HepG2 (cell line): ENCODE measurements at regions not wholly inside any gene's neighbourhood (a gene's known extent, or its start where the extent isn't known, plus 50 kb on each side); places are given as distances from the start of the nearest gene placed in this dataset.

Experiments
- CBX2 ChIP-seq, 2 experiments: fragments of 200-600 bp in 1 of 2; sonication (generic); formaldehyde crosslinking in 1 of 2; IDR thresholded peaks; 2 replicates each; pipeline versions ENCODE4 v1.7.0 to v1.8.1; 2018 to 2022; ENCODE audit warnings: low read depth in 2 of 2, low read length in 1 of 2, mild to moderate bottlenecking in 1 of 2, missing genetic modification reagents in 1 of 2
- HOMEZ ChIP-seq: IDR thresholded peaks from 2 replicates; pipeline ENCODE4 v1.6.1; 2016; ENCODE audit warnings: low read depth
- MAZ ChIP-seq, 2 experiments: sonication (generic) in 1 of 2; formaldehyde crosslinking in 1 of 2; IDR thresholded peaks; 2 replicates each; pipeline versions ENCODE4 v1.5.0 to v1.6.1; 2012 to 2020; ENCODE audit warnings: low read depth in 2 of 2, mild to moderate bottlenecking in 2 of 2, borderline replicate concordance in 1 of 2, improper control_type of control experiment in 1 of 2, low read length in 1 of 2, missing genetic modification reagents in 1 of 2, moderate library complexity in 1 of 2
- MZF1 ChIP-seq: sonication (generic); formaldehyde crosslinking; IDR thresholded peaks from 2 replicates; pipeline ENCODE4 v1.8.1; 2023; ENCODE audit warnings: mild to moderate bottlenecking, missing genetic modification reagents, borderline replicate concordance
- RARA ChIP-seq: IDR thresholded peaks from 2 replicates; pipeline ENCODE4 v1.6.1; 2016; ENCODE audit warnings: missing genetic modification reagents, missing compliant biosample characterization
- RBAK ChIP-seq: sonication (generic); formaldehyde crosslinking; IDR thresholded peaks from 2 replicates; pipeline ENCODE4 v1.5.1; 2020; ENCODE audit warnings: mild to moderate bottlenecking, missing genetic modification reagents
- RFX5 ChIP-seq: IDR thresholded peaks from 2 replicates; pipeline ENCODE4 v1.6.1; 2011; ENCODE audit warnings: low read depth, low read length, improper control_type of control experiment
- TP53 ChIP-seq: sonication (generic); formaldehyde crosslinking; conservative IDR thresholded peaks from 2 replicates; pipeline ENCODE4 v1.4.0; 2020; ENCODE audit warnings: missing genetic modification reagents
- WIZ ChIP-seq: sonication (generic); formaldehyde crosslinking; IDR thresholded peaks from 2 replicates; pipeline ENCODE4 v1.5.1; 2020; ENCODE audit warnings: mild to moderate bottlenecking, missing genetic modification reagents
- ZNF253 ChIP-seq: sonication (generic); formaldehyde crosslinking; IDR thresholded peaks from 2 replicates; pipeline ENCODE4 v1.8.0; 2022; ENCODE audit warnings: mild to moderate bottlenecking, missing genetic modification reagents, borderline replicate concordance
- ZNF414 ChIP-seq: sonication (generic); formaldehyde crosslinking; IDR thresholded peaks from 2 replicates; pipeline ENCODE4 v1.5.0; 2020; ENCODE audit warnings: missing genetic modification reagents
- ZNF562 ChIP-seq: sonication (generic); formaldehyde crosslinking; IDR thresholded peaks from 2 replicates; pipeline ENCODE4 v1.8.0; 2022; ENCODE audit warnings: missing genetic modification reagents, borderline replicate concordance
- ZNF704 ChIP-seq: sonication (generic); formaldehyde crosslinking; IDR thresholded peaks from 2 replicates; pipeline ENCODE4 v1.8.1; 2023; ENCODE audit warnings: mild to moderate bottlenecking, inconsistent platforms, moderate library complexity, missing genetic modification reagents, borderline replicate concordance
- ZNF784 ChIP-seq: sonication (generic); formaldehyde crosslinking; IDR thresholded peaks from 2 replicates; pipeline ENCODE4 v1.5.1; 2020; ENCODE audit warnings: missing genetic modification reagents, mild to moderate bottlenecking, borderline replicate concordance
- ZSCAN30 ChIP-seq: sonication (generic); formaldehyde crosslinking; IDR thresholded peaks from 2 replicates; pipeline ENCODE4 v1.5.0; 2020; ENCODE audit warnings: mild to moderate bottlenecking, missing genetic modification reagents
- TF ChIP-seq, protein P1 (sequence below): sonication (generic); formaldehyde crosslinking; IDR thresholded peaks from 2 replicates; pipeline ENCODE4 v1.4.0; 2020; ENCODE audit warnings: missing genetic modification reagents
- TF ChIP-seq, protein P2 (sequence below): IDR thresholded peaks from 2 replicates; pipeline ENCODE4 v1.6.1; 2018; ENCODE audit warnings: missing genetic modification reagents

GRCh38 chr11:86193297-86194095, 51.1 kb upstream of the EED start (continued):
- no peak for TF ChIP-seq ZNF414 (CRISPR knock-in tag)
- TF ChIP-seq CBX2 (IDR thresholded peaks at IDR 0.05; ENCODE audit: low read depth, low read length), result no peak
- TF ChIP-seq CBX2 (CRISPR knock-in tag; IDR thresholded peaks at IDR 0.05; ENCODE audit: low read depth), result no peak
- no peak for TF ChIP-seq RBAK
- TF ChIP-seq MAZ (IDR thresholded peaks at IDR 0.05; ENCODE audit: borderline replicate concordance, low read depth, low read length), result no peak
- TF ChIP-seq MAZ (CRISPR knock-in tag; IDR thresholded peaks at IDR 0.05; ENCODE audit: low read depth), result no peak
- TF ChIP-seq, protein P1, sequence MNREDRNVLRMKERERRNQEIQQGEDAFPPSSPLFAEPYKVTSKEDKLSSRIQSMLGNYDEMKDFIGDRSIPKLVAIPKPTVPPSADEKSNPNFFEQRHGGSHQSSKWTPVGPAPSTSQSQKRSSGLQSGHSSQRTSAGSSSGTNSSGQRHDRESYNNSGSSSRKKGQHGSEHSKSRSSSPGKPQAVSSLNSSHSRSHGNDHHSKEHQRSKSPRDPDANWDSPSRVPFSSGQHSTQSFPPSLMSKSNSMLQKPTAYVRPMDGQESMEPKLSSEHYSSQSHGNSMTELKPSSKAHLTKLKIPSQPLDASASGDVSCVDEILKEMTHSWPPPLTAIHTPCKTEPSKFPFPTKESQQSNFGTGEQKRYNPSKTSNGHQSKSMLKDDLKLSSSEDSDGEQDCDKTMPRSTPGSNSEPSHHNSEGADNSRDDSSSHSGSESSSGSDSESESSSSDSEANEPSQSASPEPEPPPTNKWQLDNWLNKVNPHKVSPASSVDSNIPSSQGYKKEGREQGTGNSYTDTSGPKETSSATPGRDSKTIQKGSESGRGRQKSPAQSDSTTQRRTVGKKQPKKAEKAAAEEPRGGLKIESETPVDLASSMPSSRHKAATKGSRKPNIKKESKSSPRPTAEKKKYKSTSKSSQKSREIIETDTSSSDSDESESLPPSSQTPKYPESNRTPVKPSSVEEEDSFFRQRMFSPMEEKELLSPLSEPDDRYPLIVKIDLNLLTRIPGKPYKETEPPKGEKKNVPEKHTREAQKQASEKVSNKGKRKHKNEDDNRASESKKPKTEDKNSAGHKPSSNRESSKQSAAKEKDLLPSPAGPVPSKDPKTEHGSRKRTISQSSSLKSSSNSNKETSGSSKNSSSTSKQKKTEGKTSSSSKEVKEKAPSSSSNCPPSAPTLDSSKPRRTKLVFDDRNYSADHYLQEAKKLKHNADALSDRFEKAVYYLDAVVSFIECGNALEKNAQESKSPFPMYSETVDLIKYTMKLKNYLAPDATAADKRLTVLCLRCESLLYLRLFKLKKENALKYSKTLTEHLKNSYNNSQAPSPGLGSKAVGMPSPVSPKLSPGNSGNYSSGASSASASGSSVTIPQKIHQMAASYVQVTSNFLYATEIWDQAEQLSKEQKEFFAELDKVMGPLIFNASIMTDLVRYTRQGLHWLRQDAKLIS (CRISPR knock-in tag), result no peak
- peak; percentile 58; the same call in 1 of the 2 replicates for TF ChIP-seq HOMEZ
- no peak for TF ChIP-seq ZNF253 (CRISPR knock-in tag)
- TF ChIP-seq RARA (CRISPR knock-in tag), result no peak
- no peak for TF ChIP-seq WIZ
- no peak for TF ChIP-seq ZNF562
- TF ChIP-seq ZNF784 (CRISPR knock-in tag), result no peak
- TF ChIP-seq, protein P2, sequence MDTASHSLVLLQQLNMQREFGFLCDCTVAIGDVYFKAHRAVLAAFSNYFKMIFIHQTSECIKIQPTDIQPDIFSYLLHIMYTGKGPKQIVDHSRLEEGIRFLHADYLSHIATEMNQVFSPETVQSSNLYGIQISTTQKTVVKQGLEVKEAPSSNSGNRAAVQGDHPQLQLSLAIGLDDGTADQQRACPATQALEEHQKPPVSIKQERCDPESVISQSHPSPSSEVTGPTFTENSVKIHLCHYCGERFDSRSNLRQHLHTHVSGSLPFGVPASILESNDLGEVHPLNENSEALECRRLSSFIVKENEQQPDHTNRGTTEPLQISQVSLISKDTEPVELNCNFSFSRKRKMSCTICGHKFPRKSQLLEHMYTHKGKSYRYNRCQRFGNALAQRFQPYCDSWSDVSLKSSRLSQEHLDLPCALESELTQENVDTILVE (CRISPR knock-in tag), result no peak
- no peak for TF ChIP-seq MZF1 (CRISPR knock-in tag)
- TF ChIP-seq ZSCAN30 (CRISPR knock-in tag), result no peak
- TF ChIP-seq TP53 (CRISPR knock-in tag), result no peak
- TF ChIP-seq ZNF704, result no peak
- no peak for TF ChIP-seq RFX5
